HG02571 (cell line): ENCODE measurements at regions not wholly inside any gene's neighbourhood (a gene's known extent, or its start where the extent isn't known, plus 50 kb on each side); places are given as distances from the start of the nearest gene placed in this dataset.
"Not testable (repeated sequence)": the region's sequence is repeated elsewhere in the genome, so short reads cannot be mapped to it uniquely, and the experiment has no call there.

Experiments
- ATAC-seq: cut with Tn5 transposase; IDR thresholded peaks from one replicate; pipeline ENCODE4 v1.9.1; 2021; ENCODE audit warnings: mild to moderate bottlenecking, moderate library complexity; ENCODE audit not compliant: unreplicated experiment

GRCh38 chrX:121639781-121640180, 592.4 kb downstream of the GLUD2 start:
- ATAC-seq, result no peak

- ATAC-seq, result no peak
These were observed 594.1 kb downstream of the GLUD2 start for GRCh38 chrX:121641560-121641959.

DNA sequence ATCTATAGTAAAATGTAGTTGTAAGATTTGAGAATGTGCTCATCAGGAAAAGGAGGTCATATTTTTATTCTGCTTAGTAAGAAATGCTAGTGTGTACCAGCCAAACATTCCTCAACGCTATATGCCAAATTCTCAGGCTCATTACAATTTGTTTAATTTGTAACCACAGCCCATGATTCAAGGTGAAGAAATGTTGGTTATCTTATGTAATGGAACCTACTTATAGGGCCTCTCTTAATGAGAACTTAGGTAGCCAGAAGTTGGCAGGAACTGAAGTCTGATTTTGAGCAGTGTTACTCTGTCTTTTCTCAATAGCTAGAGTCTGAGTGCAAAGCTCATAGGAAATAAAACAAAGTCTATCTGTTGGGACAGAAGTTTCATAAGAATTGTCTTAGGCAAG, 595.0 kb downstream of the GLUD2 start:
- ATAC-seq, result no peak

- ATAC-seq, result no peak
These were observed 602.0 kb downstream of the GLUD2 start for GRCh38 chrX:121649417-121649816.

GRCh38 chrX:121655276-121655675, 607.9 kb downstream of the GLUD2 start:
- ATAC-seq, result no peak

GRCh38 chrX:121666171-121666570, 618.8 kb downstream of the GLUD2 start:
- ATAC-seq, result no peak

DNA sequence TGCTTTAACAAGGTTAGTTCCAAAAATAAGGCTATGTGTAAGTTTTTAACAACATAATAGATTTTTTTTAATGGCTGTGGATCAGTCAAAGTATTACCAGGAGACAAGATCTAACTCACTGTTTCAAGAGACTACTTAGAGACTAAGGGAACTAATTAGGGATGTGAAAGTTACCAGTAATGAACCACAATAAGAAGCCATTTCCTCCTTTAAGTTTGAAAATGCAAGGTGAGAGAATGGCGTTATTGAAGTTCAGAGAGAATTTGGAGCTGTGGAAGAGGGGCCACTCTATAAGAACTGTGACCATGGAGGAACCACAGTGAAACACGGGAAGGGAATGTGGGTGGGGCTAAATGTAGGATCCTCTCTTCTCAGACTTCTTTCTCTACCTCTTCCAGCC, 624.2 kb downstream of the GLUD2 start:
- no peak for ATAC-seq

- ATAC-seq, result not testable (repeated sequence)
These were observed 661.8 kb downstream of the GLUD2 start for GRCh38 chrX:121709236-121709635.

- no peak for ATAC-seq
These were observed 686.1 kb downstream of the GLUD2 start for GRCh38 chrX:121733514-121733913.

DNA sequence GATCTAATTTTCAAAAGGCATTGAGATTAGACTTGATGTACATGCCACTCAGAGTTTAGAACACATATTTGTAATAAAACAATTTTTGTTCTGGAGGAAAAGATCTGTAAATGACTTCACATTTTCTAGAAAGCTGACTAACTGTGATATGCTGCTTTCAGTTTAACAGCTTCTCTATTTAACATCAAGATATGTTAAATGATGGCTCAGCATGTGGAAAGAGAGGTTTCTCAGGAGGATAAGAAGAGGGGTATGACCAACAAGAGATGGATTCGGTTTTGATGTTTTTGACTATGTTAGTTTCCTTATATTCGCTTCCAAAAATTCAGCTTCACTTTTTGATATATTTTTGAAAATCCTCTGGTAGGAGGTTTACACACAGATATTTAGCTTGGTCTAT, 698.7 kb downstream of the GLUD2 start:
- no peak for ATAC-seq

DNA sequence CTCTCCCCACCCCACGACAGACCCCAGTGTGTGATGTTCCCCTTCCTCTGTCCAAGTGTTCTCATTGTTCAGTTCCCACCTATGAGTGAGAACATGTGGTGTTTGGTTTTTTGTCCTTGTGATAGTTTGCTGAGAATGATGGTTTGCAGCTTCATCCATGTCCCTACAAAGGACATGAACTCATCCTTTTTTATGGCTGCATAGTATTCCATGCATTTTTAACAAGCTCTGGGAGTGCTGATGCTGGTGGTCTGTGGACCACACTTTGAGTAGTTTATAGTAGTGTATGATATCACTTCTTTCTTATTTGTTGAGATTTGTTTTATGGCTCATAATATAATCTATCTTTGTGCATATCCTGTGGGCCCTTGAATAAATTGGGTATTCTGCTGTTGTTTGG, 706.2 kb downstream of the GLUD2 start:
- not testable (repeated sequence) for ATAC-seq

GRCh38 chrX:121754301-121754700, 706.9 kb downstream of the GLUD2 start:
- no peak for ATAC-seq

- ATAC-seq, result no peak
These were observed 708.1 kb downstream of the GLUD2 start for GRCh38 chrX:121755541-121755940.

GRCh38 chrX:121761845-121762244, 714.4 kb downstream of the GLUD2 start:
- ATAC-seq, result no peak

GRCh38 chrX:121763671-121764070, 716.3 kb downstream of the GLUD2 start:
- no peak for ATAC-seq

GRCh38 chrX:121768210-121768609, 720.8 kb downstream of the GLUD2 start:
- ATAC-seq, result not testable (repeated sequence)

DNA sequence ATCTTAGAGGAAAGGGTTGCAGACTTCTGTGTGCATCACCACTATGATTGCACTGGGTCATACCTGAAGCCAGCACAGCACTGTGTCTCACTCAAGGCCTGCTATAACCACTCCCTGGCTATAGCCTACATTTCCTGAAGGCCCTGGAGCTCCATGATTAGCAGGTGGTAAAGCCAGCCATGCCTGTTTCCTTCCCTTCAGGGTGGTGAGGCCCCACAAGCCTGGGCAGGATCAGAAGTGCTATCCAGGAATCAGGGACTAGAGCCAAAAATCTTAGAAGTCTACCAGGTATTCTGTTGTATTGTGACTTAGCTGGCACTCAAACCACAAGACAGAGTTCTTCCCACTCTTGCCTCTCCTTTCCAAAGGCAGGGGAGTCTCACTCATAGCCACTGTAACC, 734.6 kb downstream of the GLUD2 start:
- ATAC-seq, result no peak

GRCh38 chrX:121782544-121782943, 735.1 kb downstream of the GLUD2 start:
- ATAC-seq, result no peak

DNA sequence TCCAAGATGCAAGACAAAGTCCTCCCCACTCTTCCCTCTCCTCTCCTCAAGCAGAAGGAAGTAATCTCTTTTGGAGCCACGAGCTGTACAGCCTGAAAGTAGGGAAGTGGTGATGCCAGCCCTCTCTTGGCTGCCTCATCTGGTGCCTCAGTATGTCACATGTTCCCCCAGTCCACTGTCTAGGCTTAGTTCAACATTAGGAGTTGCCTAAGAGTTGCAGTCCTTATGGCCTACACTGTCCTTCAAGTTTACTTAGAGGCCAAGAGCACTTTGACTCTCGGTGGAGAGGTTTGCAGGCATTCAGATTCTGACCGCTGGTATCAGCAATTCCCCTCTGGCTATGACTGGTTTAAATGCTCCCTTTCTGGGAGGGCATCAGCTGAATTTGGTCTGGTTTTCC, 735.6 kb downstream of the GLUD2 start:
- ATAC-seq, result no peak

DNA sequence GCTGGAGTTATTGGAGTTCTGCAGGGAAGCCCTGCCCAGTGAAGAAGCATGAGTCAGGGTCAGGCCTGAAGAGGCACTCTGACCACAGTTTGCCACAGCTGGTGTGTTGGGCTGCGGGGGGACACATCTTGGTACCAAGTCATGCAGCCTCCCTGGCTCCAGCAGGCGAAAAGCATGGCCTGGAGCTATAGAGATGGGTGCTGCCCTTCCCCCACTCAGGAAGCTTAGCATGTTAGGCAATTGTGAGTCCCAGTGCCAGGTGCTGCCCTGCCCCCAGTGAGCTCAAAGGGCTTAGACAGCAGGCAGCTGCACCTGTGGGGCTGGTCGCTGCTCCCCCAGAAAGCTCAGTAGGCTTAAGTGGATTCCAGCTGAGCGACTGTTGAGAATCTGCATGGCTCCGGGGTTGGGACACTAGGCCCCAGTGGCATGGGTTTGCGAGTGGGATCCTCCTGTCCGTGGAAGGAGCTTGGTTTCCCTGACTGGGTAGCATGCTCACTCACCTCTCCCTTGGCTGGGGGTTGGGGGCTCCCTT, 755.5 kb downstream of the GLUD2 start:
- no peak for ATAC-seq

GRCh38 chrX:121823406-121823805, 776.0 kb downstream of the GLUD2 start:
- no peak for ATAC-seq

GRCh38 chrX:121831601-121832000, 784.2 kb downstream of the GLUD2 start:
- no peak for ATAC-seq

GRCh38 chrX:121832446-121832845, 785.0 kb downstream of the GLUD2 start:
- no peak for ATAC-seq

- ATAC-seq, result no peak
These were observed 788.6 kb downstream of the GLUD2 start for GRCh38 chrX:121836000-121836399.
